H9 (cell line): ENCODE measurements at regions not wholly inside any gene's neighbourhood (a gene's known extent, or its start where the extent isn't known, plus 50 kb on each side); places are given as distances from the start of the nearest gene placed in this dataset.

Source experiments
- DNase-seq: peaks from one replicate; pipeline ENCODE4 v3.0.0-alpha.2; 2017
- H2AFZ ChIP-seq: one replicate; pipeline ENCODE4 v1.6.1; 2013; ENCODE audit warnings: mild to moderate bottlenecking, low read length, control low read depth, moderate library complexity
- H2AK5ac ChIP-seq: 2 replicates; pipeline ENCODE4 v1.6.1; 2013; ENCODE audit warnings: low read length, control low read depth, mixed read lengths; ENCODE audit not compliant: insufficient read length
- H2BK120ac ChIP-seq: one replicate; pipeline ENCODE4 v1.6.1; 2013; ENCODE audit warnings: low read depth, mild to moderate bottlenecking, low read length, control low read depth, inconsistent platforms; ENCODE audit not compliant: poor library complexity, severe bottlenecking
- H2BK12ac ChIP-seq: 2 replicates; pipeline ENCODE4 v1.6.1; 2013; ENCODE audit warnings: low read length, control low read depth, mixed read lengths, low read depth; ENCODE audit not compliant: insufficient read length
- H2BK15ac ChIP-seq: 2 replicates; pipeline ENCODE4 v1.6.1; 2013; ENCODE audit warnings: low read depth, low read length, control low read depth
- H2BK20ac ChIP-seq: one replicate; pipeline ENCODE4 v1.6.1; 2013; ENCODE audit warnings: low read depth, mild to moderate bottlenecking, low read length, control low read depth, inconsistent platforms; ENCODE audit not compliant: poor library complexity, severe bottlenecking
- H2BK5ac ChIP-seq: 2 replicates; pipeline ENCODE4 v1.6.1; 2013; ENCODE audit warnings: low read length, control low read depth, mixed read lengths; ENCODE audit not compliant: insufficient read length
- H3K14ac ChIP-seq: 2 replicates; pipeline ENCODE4 v1.6.1; 2013; ENCODE audit warnings: low read length, control low read depth; ENCODE audit not compliant: insufficient read depth
- H3K18ac ChIP-seq: 2 replicates; pipeline ENCODE4 v1.6.1; 2013; ENCODE audit warnings: low read depth, mild to moderate bottlenecking, mixed read lengths, low read length, control low read depth; ENCODE audit not compliant: insufficient read length
- H3K23ac ChIP-seq: 2 replicates; pipeline ENCODE4 v1.6.1; 2013; ENCODE audit warnings: low read length, control low read depth, mixed read lengths, low read depth; ENCODE audit not compliant: insufficient read length
- H3K23me2 ChIP-seq: 2 replicates; pipeline ENCODE4 v1.6.1; 2013; ENCODE audit warnings: low read depth, mild to moderate bottlenecking, mixed read lengths, low read length, control low read depth; ENCODE audit not compliant: insufficient read length, poor library complexity, severe bottlenecking
- H3K27ac ChIP-seq: 2 replicates; pipeline ENCODE4 v1.5.1; 2013; ENCODE audit warnings: low read length, control low read depth, mixed read lengths, low read depth; ENCODE audit not compliant: insufficient read length
- H3K27me3 ChIP-seq: 2 replicates; pipeline ENCODE4 v1.6.1; 2013; ENCODE audit warnings: low read length, control low read depth, inconsistent platforms; ENCODE audit not compliant: insufficient read depth
- H3K4ac ChIP-seq: 2 replicates; pipeline ENCODE4 v1.6.1; 2013; ENCODE audit warnings: low read depth, mild to moderate bottlenecking, control low read depth, inconsistent platforms, low read length, moderate library complexity
- H3K4me1 ChIP-seq: 2 replicates; pipeline ENCODE4 v1.6.1; 2013; ENCODE audit warnings: low read length, control low read depth, inconsistent platforms; ENCODE audit not compliant: insufficient read depth
- H3K4me2 ChIP-seq: 2 replicates; pipeline ENCODE4 v1.6.1; 2013; ENCODE audit warnings: low read length, control low read depth, mixed read lengths; ENCODE audit not compliant: insufficient read length, insufficient read depth
- H3K56ac ChIP-seq: 2 replicates; pipeline ENCODE4 v1.6.1; 2013; ENCODE audit warnings: low read depth, mild to moderate bottlenecking, mixed read lengths, low read length, control low read depth; ENCODE audit not compliant: insufficient read length
- H3K79me1 ChIP-seq: 2 replicates; pipeline ENCODE4 v1.6.1; 2013; ENCODE audit warnings: low read depth, mild to moderate bottlenecking, moderate library complexity, low read length, control low read depth, inconsistent platforms; ENCODE audit not compliant: insufficient read depth, poor library complexity, severe bottlenecking
- H3K79me2 ChIP-seq: 2 replicates; pipeline ENCODE4 v1.6.1; 2013; ENCODE audit warnings: low read length, control low read depth, inconsistent platforms; ENCODE audit not compliant: insufficient read depth
- H3K9ac ChIP-seq: 2 replicates; pipeline ENCODE4 v1.6.1; 2013; ENCODE audit warnings: low read length, control low read depth, mixed read lengths; ENCODE audit not compliant: insufficient read length; ENCODE audit errors: extremely low read depth
- H3K9me3 ChIP-seq: one replicate; pipeline ENCODE4 v1.6.1; 2013; ENCODE audit warnings: low read depth, low read length, inconsistent platforms; ENCODE audit not compliant: control insufficient read depth
- H3T11ph ChIP-seq: one replicate; pipeline ENCODE4 v1.6.1; 2013; ENCODE audit warnings: mild to moderate bottlenecking, low read length, control low read depth, inconsistent platforms
- H4K20me1 ChIP-seq: one replicate; pipeline ENCODE4 v1.6.1; 2013; ENCODE audit not compliant: control insufficient read depth, insufficient read length, insufficient read depth
- H4K5ac ChIP-seq: 2 replicates; pipeline ENCODE4 v1.6.1; 2013; ENCODE audit warnings: low read depth, mild to moderate bottlenecking, mixed read lengths, low read length, control low read depth; ENCODE audit not compliant: insufficient read length
- H4K8ac ChIP-seq: replicated peaks from 2 replicates; pipeline ENCODE4 v1.6.1; 2013; ENCODE audit warnings: low read length, control low read depth, mixed read lengths, low read depth; ENCODE audit not compliant: insufficient read length
- H4K91ac ChIP-seq: 2 replicates; pipeline ENCODE4 v1.6.1; 2013; ENCODE audit warnings: low read depth, mild to moderate bottlenecking, moderate library complexity, mixed read lengths, low read length, control low read depth; ENCODE audit not compliant: insufficient read length
- H3K27ac Mint-ChIP-seq, 3 experiments: 2 replicates in 2 of 3; 3 replicates in 1 of 3; pipeline ENCODE4 v1.8.0; 2020 to 2021; ENCODE audit warnings: mixed read lengths in 3 of 3, mild to moderate bottlenecking in 1 of 3, moderate library complexity in 1 of 3
- H3K27me3 Mint-ChIP-seq: 2 replicates; pipeline ENCODE4 v1.8.0; 2021; ENCODE audit warnings: low read depth, mild to moderate bottlenecking, moderate library complexity, mixed read lengths
- H3K36me3 Mint-ChIP-seq, 3 experiments: 2 replicates in 2 of 3; 3 replicates in 1 of 3; pipeline ENCODE4 v1.8.0; 2020 to 2021; ENCODE audit warnings: low read depth in 3 of 3, mixed read lengths in 3 of 3; ENCODE audit not compliant: insufficient read depth in 1 of 3
- H3K4me1 Mint-ChIP-seq, 2 experiments: 2 replicates each; pipeline ENCODE4 v1.8.0; 2020; ENCODE audit warnings: mixed read lengths in 2 of 2
- H3K4me3 Mint-ChIP-seq, 2 experiments: 2 replicates in 1 of 2; 3 replicates in 1 of 2; pipeline ENCODE4 v1.8.0; 2020 to 2021; ENCODE audit warnings: mild to moderate bottlenecking in 2 of 2, mixed read lengths in 2 of 2, moderate library complexity in 1 of 2
- H3K9me3 Mint-ChIP-seq, 2 experiments: 2 replicates in 1 of 2; 3 replicates in 1 of 2; pipeline ENCODE4 v1.8.0; 2020; ENCODE audit warnings: mild to moderate bottlenecking in 2 of 2, mixed read lengths in 2 of 2, moderate library complexity in 1 of 2
- WGBS: extraction: QIAGEN DNeasy Blood & Tissue Kit; methylation state at CpG from one replicate; pipeline ENCODE4 v1.1.7; 2013; ENCODE audit warnings: missing lambda C conversion rate, low lambda C conversion rate, mixed read lengths; ENCODE audit not compliant: insufficient read length; ENCODE audit errors: extremely low coverage; 5-methylcytosine and 5-hydroxymethylcytosine counted together
- TF ChIP-seq, protein P1 (sequence below): fragments of 200-600 bp; sonication (generic); conservative IDR thresholded peaks from 3 replicates; pipeline ENCODE4 v1.8.0; 2021; ENCODE audit warnings: antibody characterized with exemption, mild to moderate bottlenecking

DNA sequence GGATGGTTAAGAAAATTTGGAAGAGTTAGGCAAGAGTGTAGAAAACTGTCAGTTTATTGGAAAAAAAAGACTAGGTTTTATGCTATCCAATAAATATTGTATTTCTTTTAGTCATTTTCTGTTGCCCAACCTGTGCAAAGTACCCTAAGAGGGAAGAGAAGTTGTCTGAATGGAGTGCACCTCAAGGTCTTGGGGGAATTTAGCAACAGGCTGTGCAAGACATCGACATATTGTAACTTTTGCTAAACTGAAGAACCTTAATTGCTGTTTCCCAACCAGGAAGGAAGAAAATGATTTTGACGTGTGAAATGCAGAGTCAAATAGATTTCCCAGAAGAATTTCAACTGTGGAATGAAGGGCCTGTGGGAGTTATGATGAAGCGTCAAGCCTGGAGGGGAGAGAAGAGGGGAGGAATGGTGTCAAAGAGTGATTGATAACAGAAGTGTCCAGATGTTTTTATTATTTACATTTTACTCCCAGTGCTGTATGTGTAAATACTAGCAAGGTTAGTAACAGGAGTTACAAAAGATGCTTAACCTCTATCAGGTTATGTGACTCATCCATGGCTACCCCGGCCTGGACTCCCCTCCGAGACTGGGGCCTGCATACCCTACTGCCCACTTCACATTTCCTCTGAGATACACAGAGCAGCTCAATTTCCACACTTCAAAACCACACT is 246.8 kb downstream of the MYLK4 start:
- no CpG with 5 or more reads among the region's 5 CpGs for WGBS
- no peak overlapping the region for H3K4me2 ChIP-seq

More for the DNA sequence above, 246.8 kb downstream of the MYLK4 start:
- H3K56ac ChIP-seq: no peak overlapping the region
- H3K79me1 ChIP-seq: no peaks in the 10 kb centered on the region
- no peak overlapping the region for H2AK5ac ChIP-seq
- H4K8ac ChIP-seq: no peak overlapping the region
- no peak overlapping the region for H3T11ph ChIP-seq
- no peak overlapping the region for H2BK5ac ChIP-seq
- H3K4me1 ChIP-seq: no peaks in the 10 kb centered on the region
- H3K9me3 Mint-ChIP-seq: peaks cover 0 to 2% of the 10 kb centered on the region in 2 experiments; a peak in 3 of 5 replicates
- TF ChIP-seq, protein P1, sequence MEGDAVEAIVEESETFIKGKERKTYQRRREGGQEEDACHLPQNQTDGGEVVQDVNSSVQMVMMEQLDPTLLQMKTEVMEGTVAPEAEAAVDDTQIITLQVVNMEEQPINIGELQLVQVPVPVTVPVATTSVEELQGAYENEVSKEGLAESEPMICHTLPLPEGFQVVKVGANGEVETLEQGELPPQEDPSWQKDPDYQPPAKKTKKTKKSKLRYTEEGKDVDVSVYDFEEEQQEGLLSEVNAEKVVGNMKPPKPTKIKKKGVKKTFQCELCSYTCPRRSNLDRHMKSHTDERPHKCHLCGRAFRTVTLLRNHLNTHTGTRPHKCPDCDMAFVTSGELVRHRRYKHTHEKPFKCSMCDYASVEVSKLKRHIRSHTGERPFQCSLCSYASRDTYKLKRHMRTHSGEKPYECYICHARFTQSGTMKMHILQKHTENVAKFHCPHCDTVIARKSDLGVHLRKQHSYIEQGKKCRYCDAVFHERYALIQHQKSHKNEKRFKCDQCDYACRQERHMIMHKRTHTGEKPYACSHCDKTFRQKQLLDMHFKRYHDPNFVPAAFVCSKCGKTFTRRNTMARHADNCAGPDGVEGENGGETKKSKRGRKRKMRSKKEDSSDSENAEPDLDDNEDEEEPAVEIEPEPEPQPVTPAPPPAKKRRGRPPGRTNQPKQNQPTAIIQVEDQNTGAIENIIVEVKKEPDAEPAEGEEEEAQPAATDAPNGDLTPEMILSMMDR: no peak
- no peak overlapping the region for H3K27ac Mint-ChIP-seq
- H3K27ac ChIP-seq: no peak overlapping the region
- H3K9ac ChIP-seq: no peak overlapping the region
- no peak overlapping the region for H2BK12ac ChIP-seq
- H4K5ac ChIP-seq: no peak overlapping the region
- no peak for DNase-seq
- no peak overlapping the region for H4K91ac ChIP-seq
- H3K23ac ChIP-seq: no peak overlapping the region
- H2BK20ac ChIP-seq: no peak overlapping the region
- H3K23me2 ChIP-seq: no peaks in the 10 kb centered on the region
- no peaks in the 10 kb centered on the region for H4K20me1 ChIP-seq
- no peak overlapping the region for H2AFZ ChIP-seq
- H3K27me3 ChIP-seq: no peaks in the 10 kb centered on the region
- no peaks in the 10 kb centered on the region for H3K9me3 ChIP-seq
- H2BK120ac ChIP-seq: no peak overlapping the region
- no peak overlapping the region for H3K4me3 Mint-ChIP-seq
- peaks cover 4% of the 10 kb centered on the region for H3K27me3 Mint-ChIP-seq
- peaks cover 0 to 1% (median 0%) of the 10 kb centered on the region in 3 experiments; a peak in 1 of 7 replicates for H3K36me3 Mint-ChIP-seq
- H3K18ac ChIP-seq: no peak overlapping the region
- no peak overlapping the region for H3K14ac ChIP-seq
- no peak overlapping the region for H3K4ac ChIP-seq
- no peak overlapping the region for H2BK15ac ChIP-seq
- peaks cover 8 to 13% of the 10 kb centered on the region in 2 experiments for H3K4me1 Mint-ChIP-seq
- no peaks in the 10 kb centered on the region for H3K79me2 ChIP-seq
